Stimulated activated CD8-positive, alpha-beta memory T cell treated with anti-CD3 and anti-CD28 coated beads, Interleukin-7, amount 100 ng/mL, for 24 hours (primary cell): ENCODE measurements at regions not wholly inside any gene's neighbourhood (a gene's known extent, or its start where the extent isn't known, plus 50 kb on each side); places are given as distances from the start of the nearest gene placed in this dataset.

Experiments
- DNase-seq: peaks from one replicate; pipeline ENCODE4 v3.0.0-alpha.2; 2020; ENCODE audit warnings: low read depth

- no peak for DNase-seq
Observed at GRCh38 chr13:99822820-99823219, 148.7 kb downstream of the ZIC5 start.

GRCh38 chr13:99821741-99822140 lies 149.8 kb downstream of the ZIC5 start:
- no peak for DNase-seq

GRCh38 chr13:99819967-99820366 lies 151.6 kb downstream of the ZIC5 start:
- DNase-seq = no peak

- no peak for DNase-seq
Observed at GRCh38 chr13:99816321-99816720, 155.2 kb downstream of the ZIC5 start.

GRCh38 chr13:99813336-99814095 lies 158.1 kb downstream of the ZIC5 start:
- no peak for DNase-seq

- no peak for DNase-seq
Observed at GRCh38 chr13:99812625-99813024, 158.9 kb downstream of the ZIC5 start.

GRCh38 chr13:99811067-99811700 lies 160.4 kb downstream of the ZIC5 start:
- DNase-seq = no peak

- DNase-seq = no peak
Observed at GRCh38 chr13:99809926-99810325, 161.6 kb downstream of the ZIC5 start.

- no peak for DNase-seq
Observed at GRCh38 chr13:99809496-99809895, 162.1 kb downstream of the ZIC5 start.

GRCh38 chr13:99808786-99809185 lies 162.8 kb downstream of the ZIC5 start:
- no peak for DNase-seq

- no peak for DNase-seq
Observed at GRCh38 chr13:99806671-99807070, 164.9 kb downstream of the ZIC5 start.

- no peak for DNase-seq
Observed at GRCh38 chr13:99805361-99805760, 166.2 kb downstream of the ZIC5 start.

GRCh38 chr13:99803141-99803540 lies 168.4 kb downstream of the ZIC5 start:
- DNase-seq = no peak

GRCh38 chr13:99802416-99802815 lies 169.2 kb downstream of the ZIC5 start:
- no peak for DNase-seq

GRCh38 chr13:99800951-99801350 lies 170.6 kb downstream of the ZIC5 start:
- DNase-seq = no peak

GRCh38 chr13:99800011-99800410 lies 171.6 kb downstream of the ZIC5 start:
- no peak for DNase-seq

- no peak for DNase-seq
Observed at GRCh38 chr13:99798756-99799155, 172.8 kb downstream of the ZIC5 start.

- no peak for DNase-seq
Observed at GRCh38 chr13:99797691-99798090, 173.9 kb downstream of the ZIC5 start.

- no peak for DNase-seq
Observed at GRCh38 chr13:99796175-99796819, 175.3 kb downstream of the ZIC5 start.

GRCh38 chr13:99792079-99792921 lies 179.3 kb downstream of the ZIC5 start:
- no peak for DNase-seq

GRCh38 chr13:99782669-99783068 lies 188.9 kb downstream of the ZIC5 start:
- DNase-seq = no peak

GRCh38 chr13:99778500-99778899 lies 193.1 kb downstream of the ZIC5 start:
- no peak for DNase-seq
